ENCODE measurements at regions not wholly inside any gene's neighbourhood (a gene's known extent, or its start where the extent isn't known, plus 50 kb on each side); places are given as distances from the start of the nearest gene placed in this dataset.

DNA sequence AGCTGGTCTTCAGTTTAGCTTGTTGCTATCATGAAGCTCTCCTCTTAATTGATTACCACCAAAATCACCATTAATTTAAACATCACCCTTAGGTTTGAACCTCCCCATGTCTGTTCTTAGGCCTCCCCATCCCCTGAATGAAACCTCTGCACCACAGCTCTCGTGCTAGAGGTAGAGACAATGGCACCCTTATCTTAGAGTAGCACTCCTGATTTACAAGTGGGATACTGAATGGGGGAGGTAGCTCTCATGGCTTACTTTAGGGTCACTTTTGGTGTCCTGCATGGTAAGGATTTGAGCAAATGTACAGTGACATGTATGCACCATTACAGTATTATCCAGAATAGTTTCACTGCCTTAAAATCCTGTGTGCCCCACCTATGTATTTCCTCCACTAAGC is 115.6 kb upstream of the ADTRP start:
- TF ChIP-seq, protein P1, sequence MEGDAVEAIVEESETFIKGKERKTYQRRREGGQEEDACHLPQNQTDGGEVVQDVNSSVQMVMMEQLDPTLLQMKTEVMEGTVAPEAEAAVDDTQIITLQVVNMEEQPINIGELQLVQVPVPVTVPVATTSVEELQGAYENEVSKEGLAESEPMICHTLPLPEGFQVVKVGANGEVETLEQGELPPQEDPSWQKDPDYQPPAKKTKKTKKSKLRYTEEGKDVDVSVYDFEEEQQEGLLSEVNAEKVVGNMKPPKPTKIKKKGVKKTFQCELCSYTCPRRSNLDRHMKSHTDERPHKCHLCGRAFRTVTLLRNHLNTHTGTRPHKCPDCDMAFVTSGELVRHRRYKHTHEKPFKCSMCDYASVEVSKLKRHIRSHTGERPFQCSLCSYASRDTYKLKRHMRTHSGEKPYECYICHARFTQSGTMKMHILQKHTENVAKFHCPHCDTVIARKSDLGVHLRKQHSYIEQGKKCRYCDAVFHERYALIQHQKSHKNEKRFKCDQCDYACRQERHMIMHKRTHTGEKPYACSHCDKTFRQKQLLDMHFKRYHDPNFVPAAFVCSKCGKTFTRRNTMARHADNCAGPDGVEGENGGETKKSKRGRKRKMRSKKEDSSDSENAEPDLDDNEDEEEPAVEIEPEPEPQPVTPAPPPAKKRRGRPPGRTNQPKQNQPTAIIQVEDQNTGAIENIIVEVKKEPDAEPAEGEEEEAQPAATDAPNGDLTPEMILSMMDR (conservative IDR thresholded peaks at IDR 0.05): no peak
- TF ChIP-seq ZFX (IDR thresholded peaks at IDR 0.05): no peak

All from C4-2B (cell line).